Fibroblast of lung (primary cell): ENCODE measurements at regions not wholly inside any gene's neighbourhood (a gene's known extent, or its start where the extent isn't known, plus 50 kb on each side); places are given as distances from the start of the nearest gene placed in this dataset.

Experiments
- DNase-seq, 2 donors: peaks; one replicate each; pipeline versions ENCODE4 v3.0.0 to v3.0.0-alpha.2; 2010; ENCODE audit warnings: low read depth in 2 of 2
- H2AFZ ChIP-seq: 2 replicates; pipeline ENCODE4 v1.5.1; 2012; ENCODE audit warnings: low read length, control low read depth, inconsistent platforms
- H3K27ac ChIP-seq: 2 replicates; pipeline ENCODE4 v1.5.1; 2011; ENCODE audit warnings: low read length, control low read depth; ENCODE audit not compliant: insufficient read depth
- H3K27me3 ChIP-seq: 2 replicates; pipeline ENCODE4 v1.5.1; 2011; ENCODE audit warnings: mild to moderate bottlenecking, low read length; ENCODE audit not compliant: control insufficient read depth, insufficient read depth
- H3K36me3 ChIP-seq: 2 replicates; pipeline ENCODE4 v1.5.1; 2011; ENCODE audit warnings: low read length; ENCODE audit not compliant: control insufficient read depth, insufficient read depth
- H3K4me1 ChIP-seq: 2 replicates; pipeline ENCODE4 v1.5.1; 2011; ENCODE audit warnings: low read length; ENCODE audit not compliant: control insufficient read depth, insufficient read depth; ENCODE audit errors: extremely low read depth
- H3K4me2 ChIP-seq: 2 replicates; pipeline ENCODE4 v1.5.1; 2011; ENCODE audit warnings: low read length, control low read depth; ENCODE audit not compliant: insufficient read depth; ENCODE audit errors: extremely low read depth
- H3K4me3 ChIP-seq, 4 experiments: fragments of 200-600 bp in 1 of 4; sonication (generic) in 1 of 4; replicated peaks in 1 of 4; 2 replicates each; pipeline ENCODE4 v1.5.1; 2011 to 2016; ENCODE audit warnings: low read length in 4 of 4, low read depth in 3 of 4, mild to moderate bottlenecking in 3 of 4, control low read depth in 2 of 4, inconsistent platforms in 1 of 4, mixed read lengths in 1 of 4; ENCODE audit not compliant: insufficient read depth in 1 of 4; ENCODE audit errors: control extremely low read depth in 1 of 4
- H3K79me2 ChIP-seq: 2 replicates; pipeline ENCODE4 v1.5.1; 2012; ENCODE audit warnings: mild to moderate bottlenecking, low read length, inconsistent platforms; ENCODE audit not compliant: control insufficient read depth, insufficient read depth
- H3K9ac ChIP-seq: 2 replicates; pipeline ENCODE4 v1.5.1; 2011; ENCODE audit warnings: mild to moderate bottlenecking, low read length, control low read depth; ENCODE audit not compliant: insufficient read depth
- H3K9me3 ChIP-seq: 2 replicates; pipeline ENCODE4 v1.5.1; 2012; ENCODE audit warnings: low read depth, low read length; ENCODE audit not compliant: control insufficient read depth, insufficient read depth
- H4K20me1 ChIP-seq: 2 replicates; pipeline ENCODE4 v1.5.1; 2011; ENCODE audit warnings: low read length; ENCODE audit not compliant: control insufficient read depth, insufficient read depth; ENCODE audit errors: extremely low read depth
- CTCF ChIP-seq, 2 donors: IDR thresholded peaks in 1 of 2; conservative IDR thresholded peaks in 1 of 2; 1 replicate in 1 of 2; 2 replicates in 1 of 2; pipeline ENCODE4 v1.5.1; 2011 to 2012; ENCODE audit warnings: low read length in 2 of 2, control low read depth in 1 of 2, inconsistent platforms in 1 of 2, low read depth in 1 of 2, mild to moderate bottlenecking in 1 of 2
- EZH2 ChIP-seq: IDR thresholded peaks from 2 replicates; pipeline ENCODE4 v1.5.1; 2012; ENCODE audit warnings: low read length, control low read depth, mild to moderate bottlenecking; ENCODE audit errors: missing control alignments

- no peaks in the 10 kb centered on the region for H3K79me2 ChIP-seq
- H3K27me3 ChIP-seq, result no peaks in the 10 kb centered on the region
- H4K20me1 ChIP-seq, result no peaks in the 10 kb centered on the region
- H3K4me2 ChIP-seq, result no peak overlapping the region
- no peaks in the 10 kb centered on the region for H3K36me3 ChIP-seq
- no peak overlapping the region for H2AFZ ChIP-seq
- TF ChIP-seq EZH2 (no peak), CTCF (conservative IDR thresholded peaks at IDR 0.05 in 1 of 2, IDR thresholded peaks at IDR 0.05 in 1 of 2; ENCODE audit: low read depth in 1 of 2, low read length in 2 of 2) (no peak)
- H3K4me3 ChIP-seq, result no peak overlapping the region
- H3K9me3 ChIP-seq, result no peaks in the 10 kb centered on the region
- no peak overlapping the region for H3K9ac ChIP-seq
- no peak overlapping the region for H3K27ac ChIP-seq
- no peaks in the 10 kb centered on the region for H3K4me1 ChIP-seq
- no peak for DNase-seq
These were observed 274.4 kb downstream of the THBS2 start for GRCh38 chr6:168979254-168979653.

GRCh38 chr6:168972128-168972527 is 281.5 kb downstream of the THBS2 start:
- DNase-seq, result no peak
- H3K4me3 ChIP-seq, result no peak overlapping the region
- H3K4me2 ChIP-seq, result no peak overlapping the region
- no peak overlapping the region for H2AFZ ChIP-seq
- no peaks in the 10 kb centered on the region for H3K36me3 ChIP-seq
- no peak for TF ChIP-seq EZH2
- TF ChIP-seq CTCF (conservative IDR thresholded peaks at IDR 0.05 in 1 of 2, IDR thresholded peaks at IDR 0.05 in 1 of 2; ENCODE audit: low read depth in 1 of 2, low read length in 2 of 2), result no peak
- H3K27me3 ChIP-seq, result no peaks in the 10 kb centered on the region
- H3K4me1 ChIP-seq, result no peaks in the 10 kb centered on the region
- H3K27ac ChIP-seq, result no peak overlapping the region
- no peaks in the 10 kb centered on the region for H4K20me1 ChIP-seq
- H3K79me2 ChIP-seq, result no peaks in the 10 kb centered on the region
- no peak overlapping the region for H3K9ac ChIP-seq
- no peaks in the 10 kb centered on the region for H3K9me3 ChIP-seq

GRCh38 chr6:168971549-168971948 is 282.1 kb downstream of the THBS2 start:
- Histone ChIP-seq H3K9me3 (no peaks in the 10 kb centered on the region), H3K4me1 (no peaks in the 10 kb centered on the region), H4K20me1 (no peaks in the 10 kb centered on the region), H3K4me3 (no peak overlapping the region), H3K27me3 (no peaks in the 10 kb centered on the region), H3K79me2 (no peaks in the 10 kb centered on the region), H2AFZ (no peak overlapping the region), H3K4me2 (no peak overlapping the region), H3K9ac (no peak overlapping the region), H3K36me3 (no peaks in the 10 kb centered on the region), H3K27ac (no peak overlapping the region)
- DNase-seq, result no peak
- no peak for TF ChIP-seq CTCF (conservative IDR thresholded peaks at IDR 0.05 in 1 of 2, IDR thresholded peaks at IDR 0.05 in 1 of 2; ENCODE audit: low read depth in 1 of 2, low read length in 2 of 2)
- no peak for TF ChIP-seq EZH2
